ENCODE measurements at regions not wholly inside any gene's neighbourhood (a gene's known extent, or its start where the extent isn't known, plus 50 kb on each side); places are given as distances from the start of the nearest gene placed in this dataset.
"Not testable (repeated sequence)": the region's sequence is repeated elsewhere in the genome, so short reads cannot be mapped to it uniquely, and the experiment has no call there.

- Histone ChIP-seq H3K9me3 (ENCODE audit: control insufficient read depth in 1 of 2, low read length in 2 of 2) (no peaks in the 10 kb centered on the region), H3K27me3 (ENCODE audit: control insufficient read depth in 1 of 2, insufficient read depth in 2 of 2, low read length in 2 of 2) (peaks cover 0 to 4% of the 10 kb centered on the region in 2 donors), H3K27ac (ENCODE audit: low read depth, low read length) (no peak overlapping the region), H3K9ac (ENCODE audit: low read depth in 1 of 2, low read length in 2 of 2) (no peak overlapping the region), H3K4me3 (ENCODE audit: low read depth in 1 of 2, low read length in 2 of 2) (no peak overlapping the region), H3K4me1 (ENCODE audit: control insufficient read depth in 1 of 2, insufficient read depth in 2 of 2, low read length in 2 of 2) (no peaks in the 10 kb centered on the region), H3K36me3 (ENCODE audit: control insufficient read depth in 1 of 2, insufficient read depth in 2 of 2, low read length in 2 of 2) (no peaks in the 10 kb centered on the region)
Measured at GRCh38 chr22:49340406-49340805, 487.3 kb downstream of the BRD1 start.

GRCh38 chr22:49336483-49336882, 491.2 kb downstream of the BRD1 start:
- H3K9ac ChIP-seq (ENCODE audit: low read depth in 1 of 2, low read length in 2 of 2); H3K27me3 ChIP-seq (ENCODE audit: control insufficient read depth in 1 of 2, insufficient read depth in 2 of 2, low read length in 2 of 2); H3K27ac ChIP-seq (ENCODE audit: low read depth, low read length); H3K4me1 ChIP-seq (ENCODE audit: control insufficient read depth in 1 of 2, insufficient read depth in 2 of 2, low read length in 2 of 2); H3K9me3 ChIP-seq (ENCODE audit: control insufficient read depth in 1 of 2, low read length in 2 of 2); H3K36me3 ChIP-seq (ENCODE audit: control insufficient read depth in 1 of 2, insufficient read depth in 2 of 2, low read length in 2 of 2); H3K4me3 ChIP-seq (ENCODE audit: low read depth in 1 of 2, low read length in 2 of 2): not testable (repeated sequence)

GRCh38 chr22:49334976-49335375, 492.7 kb downstream of the BRD1 start:
- Histone ChIP-seq H3K4me1 (ENCODE audit: control insufficient read depth in 1 of 2, insufficient read depth in 2 of 2, low read length in 2 of 2) (no peaks in the 10 kb centered on the region), H3K9me3 (ENCODE audit: control insufficient read depth in 1 of 2, low read length in 2 of 2) (no peaks in the 10 kb centered on the region), H3K36me3 (ENCODE audit: control insufficient read depth in 1 of 2, insufficient read depth in 2 of 2, low read length in 2 of 2) (no peaks in the 10 kb centered on the region), H3K27me3 (ENCODE audit: control insufficient read depth in 1 of 2, insufficient read depth in 2 of 2, low read length in 2 of 2) (no peaks in the 10 kb centered on the region), H3K27ac (ENCODE audit: low read depth, low read length) (no peak overlapping the region), H3K4me3 (ENCODE audit: low read depth in 1 of 2, low read length in 2 of 2) (no peak overlapping the region), H3K9ac (ENCODE audit: low read depth in 1 of 2, low read length in 2 of 2) (no peak overlapping the region)

GRCh38 chr22:49334449-49334789, 493.3 kb downstream of the BRD1 start:
- H3K9me3 ChIP-seq (ENCODE audit: control insufficient read depth in 1 of 2, low read length in 2 of 2): no peaks in the 10 kb centered on the region
- H3K36me3 ChIP-seq (ENCODE audit: control insufficient read depth in 1 of 2, insufficient read depth in 2 of 2, low read length in 2 of 2): no peaks in the 10 kb centered on the region
- no peak overlapping the region for H3K4me3 ChIP-seq (ENCODE audit: low read depth in 1 of 2, low read length in 2 of 2)
- H3K4me1 ChIP-seq (ENCODE audit: control insufficient read depth in 1 of 2, insufficient read depth in 2 of 2, low read length in 2 of 2): no peaks in the 10 kb centered on the region
- no peak overlapping the region for H3K27ac ChIP-seq (ENCODE audit: low read depth, low read length)
- no peak overlapping the region for H3K9ac ChIP-seq (ENCODE audit: low read depth in 1 of 2, low read length in 2 of 2)
- H3K27me3 ChIP-seq (ENCODE audit: control insufficient read depth in 1 of 2, insufficient read depth in 2 of 2, low read length in 2 of 2): no peaks in the 10 kb centered on the region

GRCh38 chr22:49333206-49333605, 494.5 kb downstream of the BRD1 start:
- H3K9ac ChIP-seq (ENCODE audit: low read depth in 1 of 2, low read length in 2 of 2): no peak overlapping the region
- no peaks in the 10 kb centered on the region for H3K36me3 ChIP-seq (ENCODE audit: control insufficient read depth in 1 of 2, insufficient read depth in 2 of 2, low read length in 2 of 2)
- no peaks in the 10 kb centered on the region for H3K4me1 ChIP-seq (ENCODE audit: control insufficient read depth in 1 of 2, insufficient read depth in 2 of 2, low read length in 2 of 2)
- H3K4me3 ChIP-seq (ENCODE audit: low read depth in 1 of 2, low read length in 2 of 2): no peak overlapping the region
- no peak overlapping the region for H3K27ac ChIP-seq (ENCODE audit: low read depth, low read length)
- H3K9me3 ChIP-seq (ENCODE audit: control insufficient read depth in 1 of 2, low read length in 2 of 2): no peaks in the 10 kb centered on the region
- no peaks in the 10 kb centered on the region for H3K27me3 ChIP-seq (ENCODE audit: control insufficient read depth in 1 of 2, insufficient read depth in 2 of 2, low read length in 2 of 2)

- Histone ChIP-seq H3K9ac (ENCODE audit: low read depth in 1 of 2, low read length in 2 of 2) (no peak overlapping the region), H3K9me3 (ENCODE audit: control insufficient read depth in 1 of 2, low read length in 2 of 2) (no peaks in the 10 kb centered on the region), H3K27me3 (ENCODE audit: control insufficient read depth in 1 of 2, insufficient read depth in 2 of 2, low read length in 2 of 2) (no peaks in the 10 kb centered on the region), H3K27ac (ENCODE audit: low read depth, low read length) (no peak overlapping the region), H3K36me3 (ENCODE audit: control insufficient read depth in 1 of 2, insufficient read depth in 2 of 2, low read length in 2 of 2) (no peaks in the 10 kb centered on the region), H3K4me1 (ENCODE audit: control insufficient read depth in 1 of 2, insufficient read depth in 2 of 2, low read length in 2 of 2) (no peaks in the 10 kb centered on the region), H3K4me3 (ENCODE audit: low read depth in 1 of 2, low read length in 2 of 2) (no peak overlapping the region)
Measured at GRCh38 chr22:49332691-49333090, 495.0 kb downstream of the BRD1 start.

GRCh38 chr22:49331878-49332277, 495.8 kb downstream of the BRD1 start:
- H3K27me3 ChIP-seq (ENCODE audit: control insufficient read depth in 1 of 2, insufficient read depth in 2 of 2, low read length in 2 of 2): no peaks in the 10 kb centered on the region
- H3K4me3 ChIP-seq (ENCODE audit: low read depth in 1 of 2, low read length in 2 of 2): no peak overlapping the region
- H3K4me1 ChIP-seq (ENCODE audit: control insufficient read depth in 1 of 2, insufficient read depth in 2 of 2, low read length in 2 of 2): no peaks in the 10 kb centered on the region
- no peaks in the 10 kb centered on the region for H3K36me3 ChIP-seq (ENCODE audit: control insufficient read depth in 1 of 2, insufficient read depth in 2 of 2, low read length in 2 of 2)
- no peaks in the 10 kb centered on the region for H3K9me3 ChIP-seq (ENCODE audit: control insufficient read depth in 1 of 2, low read length in 2 of 2)
- H3K27ac ChIP-seq (ENCODE audit: low read depth, low read length): no peak overlapping the region
- H3K9ac ChIP-seq (ENCODE audit: low read depth in 1 of 2, low read length in 2 of 2): no peak overlapping the region

GRCh38 chr22:49331223-49331815, 496.4 kb downstream of the BRD1 start:
- Histone ChIP-seq H3K27me3 (ENCODE audit: control insufficient read depth in 1 of 2, insufficient read depth in 2 of 2, low read length in 2 of 2) (no peaks in the 10 kb centered on the region), H3K27ac (ENCODE audit: low read depth, low read length) (no peak overlapping the region), H3K36me3 (ENCODE audit: control insufficient read depth in 1 of 2, insufficient read depth in 2 of 2, low read length in 2 of 2) (no peaks in the 10 kb centered on the region), H3K9me3 (ENCODE audit: control insufficient read depth in 1 of 2, low read length in 2 of 2) (no peaks in the 10 kb centered on the region), H3K9ac (ENCODE audit: low read depth in 1 of 2, low read length in 2 of 2) (no peak overlapping the region), H3K4me3 (ENCODE audit: low read depth in 1 of 2, low read length in 2 of 2) (no peak overlapping the region), H3K4me1 (ENCODE audit: control insufficient read depth in 1 of 2, insufficient read depth in 2 of 2, low read length in 2 of 2) (no peaks in the 10 kb centered on the region)

GRCh38 chr22:49330421-49331222, 497.1 kb downstream of the BRD1 start:
- no peaks in the 10 kb centered on the region for H3K27me3 ChIP-seq (ENCODE audit: control insufficient read depth in 1 of 2, insufficient read depth in 2 of 2, low read length in 2 of 2)
- H3K9ac ChIP-seq (ENCODE audit: low read depth in 1 of 2, low read length in 2 of 2): no peak overlapping the region
- H3K4me3 ChIP-seq (ENCODE audit: low read depth in 1 of 2, low read length in 2 of 2): no peak overlapping the region
- H3K4me1 ChIP-seq (ENCODE audit: control insufficient read depth in 1 of 2, insufficient read depth in 2 of 2, low read length in 2 of 2): no peaks in the 10 kb centered on the region
- no peak overlapping the region for H3K27ac ChIP-seq (ENCODE audit: low read depth, low read length)
- H3K36me3 ChIP-seq (ENCODE audit: control insufficient read depth in 1 of 2, insufficient read depth in 2 of 2, low read length in 2 of 2): no peaks in the 10 kb centered on the region
- no peaks in the 10 kb centered on the region for H3K9me3 ChIP-seq (ENCODE audit: control insufficient read depth in 1 of 2, low read length in 2 of 2)

GRCh38 chr22:49329636-49330035, 498.0 kb downstream of the BRD1 start:
- no peaks in the 10 kb centered on the region for H3K36me3 ChIP-seq (ENCODE audit: control insufficient read depth in 1 of 2, insufficient read depth in 2 of 2, low read length in 2 of 2)
- H3K27me3 ChIP-seq (ENCODE audit: control insufficient read depth in 1 of 2, insufficient read depth in 2 of 2, low read length in 2 of 2): no peaks in the 10 kb centered on the region
- H3K9ac ChIP-seq (ENCODE audit: low read depth in 1 of 2, low read length in 2 of 2): no peak overlapping the region
- H3K9me3 ChIP-seq (ENCODE audit: control insufficient read depth in 1 of 2, low read length in 2 of 2): no peaks in the 10 kb centered on the region
- H3K4me3 ChIP-seq (ENCODE audit: low read depth in 1 of 2, low read length in 2 of 2): no peak overlapping the region
- no peak overlapping the region for H3K27ac ChIP-seq (ENCODE audit: low read depth, low read length)
- H3K4me1 ChIP-seq (ENCODE audit: control insufficient read depth in 1 of 2, insufficient read depth in 2 of 2, low read length in 2 of 2): no peaks in the 10 kb centered on the region

All from duodenal mucosa (tissue), 2 donors.